SK-N-SH (cell line): ENCODE measurements at regions not wholly inside any gene's neighbourhood (a gene's known extent, or its start where the extent isn't known, plus 50 kb on each side); places are given as distances from the start of the nearest gene placed in this dataset.

ENCODE experiments used
- CTCF ChIA-PET: fragments of 300-600, 350-600 bp; formaldehyde crosslinking; extraction: SDS; loops from one replicate; lab custom pipeline; 2021; lab: Yijun Ruan, JAX
- POLR2A ChIA-PET: fragments of 350-600 bp; sonication (Branson Sonifier 250); formaldehyde crosslinking; extraction: SDS; loops from one replicate; lab custom pipeline; 2020; ENCODE audit warnings: antibody characterized with exemption, inconsistent platforms; lab: Yijun Ruan, JAX
- DNase-seq: peaks from one replicate; pipeline ENCODE4 v3.0.0; 2012
- H2AFZ ChIP-seq: fragments of 200-600 bp; sonication (generic); 2 replicates; pipeline ENCODE4 v1.8.1; 2016; ENCODE audit warnings: antibody characterized with exemption, mild to moderate bottlenecking, low read depth
- H3F3A ChIP-seq: fragments of 200-600 bp; sonication (generic); replicated peaks from 2 replicates; pipeline ENCODE3; 2016; ENCODE audit warnings: antibody characterized with exemption, mild to moderate bottlenecking; ENCODE audit not compliant: insufficient read depth
- H3K27ac ChIP-seq, 2 experiments: fragments of 200-500 bp in 1 of 2; fragments of 200-600 bp in 1 of 2; sonication (Bioruptor generic) in 1 of 2; sonication (generic), shearing (Covaris generic) in 1 of 2; 2 replicates each; pipeline versions ENCODE4 v1.5.1 to v1.6.1; 2014 to 2016; ENCODE audit warnings: low read depth in 2 of 2, inconsistent platforms in 1 of 2, low read length in 1 of 2, mild to moderate bottlenecking in 1 of 2, mixed read lengths in 1 of 2
- H3K27me3 ChIP-seq: fragments of 200-600 bp; sonication (generic), shearing (Covaris generic); 2 replicates; pipeline ENCODE4 v1.6.1; 2016; ENCODE audit warnings: mixed run types; ENCODE audit not compliant: insufficient read depth
- H3K36me3 ChIP-seq, 2 experiments: fragments of 200-500 bp in 1 of 2; fragments of 200-600 bp in 1 of 2; sonication (Bioruptor generic) in 1 of 2; sonication (generic) in 1 of 2; replicated peaks in 1 of 2; 2 replicates each; pipeline versions ENCODE3 to v1.5.1; 2014 to 2016; ENCODE audit warnings: low read length in 1 of 2, mild to moderate bottlenecking in 1 of 2; ENCODE audit not compliant: insufficient read depth in 2 of 2, control insufficient read depth in 1 of 2
- H3K4me1 ChIP-seq, 2 experiments: fragments of 200-500 bp in 1 of 2; fragments of 200-600 bp in 1 of 2; sonication (Bioruptor generic) in 1 of 2; sonication (generic), shearing (Covaris generic) in 1 of 2; 2 replicates each; pipeline versions ENCODE4 v1.5.1 to v1.6.1; 2014 to 2016; ENCODE audit warnings: low read depth in 1 of 2, low read length in 1 of 2, mixed run types in 1 of 2; ENCODE audit not compliant: insufficient read depth in 2 of 2, control insufficient read depth in 1 of 2
- H3K4me2 ChIP-seq: fragments of 200-600 bp; sonication (generic), shearing (Covaris generic); 2 replicates; pipeline ENCODE4 v1.6.1; 2017; ENCODE audit warnings: mixed run types
- H3K4me3 ChIP-seq, 2 experiments: fragments of 200-500 bp in 1 of 2; fragments of 200-600 bp in 1 of 2; sonication (Bioruptor generic) in 1 of 2; sonication (generic), shearing (Covaris generic) in 1 of 2; 2 replicates each; pipeline versions ENCODE4 v1.5.1 to v1.8.1; 2014 to 2016; ENCODE audit warnings: low read depth in 2 of 2, inconsistent platforms in 1 of 2, low read length in 1 of 2, mild to moderate bottlenecking in 1 of 2, mixed read lengths in 1 of 2, moderate library complexity in 1 of 2
- H3K79me2 ChIP-seq: fragments of 200-600 bp; sonication (generic); 2 replicates; pipeline ENCODE4 v1.8.1; 2017; ENCODE audit warnings: mild to moderate bottlenecking; ENCODE audit not compliant: insufficient read depth
- H3K9ac ChIP-seq: fragments of 200-600 bp; sonication (generic); 2 replicates; pipeline ENCODE4 v1.6.1; 2017; ENCODE audit warnings: mixed run types
- H3K9me2 ChIP-seq: fragments of 200-600 bp; sonication (generic); 2 replicates; pipeline ENCODE4 v1.6.1; 2017; ENCODE audit warnings: mixed run types
- H3K9me3 ChIP-seq: fragments of 200-600 bp; sonication (generic); 2 replicates; pipeline ENCODE4 v1.6.1; 2017; ENCODE audit warnings: mixed run types, mild to moderate bottlenecking, moderate library complexity
- H4K20me1 ChIP-seq: fragments of 200-600 bp; sonication (generic); 2 replicates; pipeline ENCODE4 v1.6.1; 2017; ENCODE audit warnings: mild to moderate bottlenecking, mixed run types; ENCODE audit not compliant: insufficient read depth
- ELF1 ChIP-seq: IDR thresholded peaks from 2 replicates; pipeline ENCODE4 v1.4.0; 2012
- FOXM1 ChIP-seq: IDR thresholded peaks from 2 replicates; pipeline ENCODE4 v1.4.0; 2012; ENCODE audit warnings: low read depth, mild to moderate bottlenecking
- GABPA ChIP-seq: IDR thresholded peaks from 2 replicates; pipeline ENCODE4 v1.4.0; 2012; ENCODE audit warnings: low read depth, mild to moderate bottlenecking
- JUND ChIP-seq: IDR thresholded peaks from 2 replicates; pipeline ENCODE4 v1.4.0; 2012
- MEF2A ChIP-seq: IDR thresholded peaks from 2 replicates; pipeline ENCODE4 v1.4.0; 2012; ENCODE audit warnings: low read depth, borderline replicate concordance
- NFIC ChIP-seq: IDR thresholded peaks from 2 replicates; pipeline ENCODE4 v1.4.0; 2012; ENCODE audit warnings: borderline replicate concordance
- RAD21 ChIP-seq: IDR thresholded peaks from 2 replicates; pipeline ENCODE4 v1.6.1; 2012; ENCODE audit warnings: mild to moderate bottlenecking, low read length
- RCOR1 ChIP-seq: fragments of 150-350 bp; IDR thresholded peaks from 2 replicates; pipeline ENCODE4 v1.6.1; 2017; ENCODE audit warnings: antibody characterized with exemption, low read length
- RFX5 ChIP-seq: IDR thresholded peaks from 2 replicates; pipeline ENCODE4 v1.6.1; 2012; ENCODE audit warnings: mild to moderate bottlenecking, improper control_type of control experiment, low read length
- TCF12 ChIP-seq: IDR thresholded peaks from 2 replicates; pipeline ENCODE4 v1.4.0; 2012
- USF2 ChIP-seq: fragments of 150-350 bp; IDR thresholded peaks from 2 replicates; pipeline ENCODE4 v1.6.1; 2017; ENCODE audit warnings: antibody characterized with exemption, low read length, low read depth, borderline replicate concordance
- YY1 ChIP-seq: IDR thresholded peaks from 2 replicates; pipeline ENCODE4 v1.4.0; 2012; ENCODE audit warnings: low read depth, mild to moderate bottlenecking
- WGBS: methylation state at CpG from one replicate; pipeline ENCODE4 v1.1.6; 2017; ENCODE audit warnings: low lambda C conversion rate; 5-methylcytosine and 5-hydroxymethylcytosine counted together
- TF ChIP-seq, protein P1 (sequence below): IDR thresholded peaks from 2 replicates; pipeline ENCODE4 v1.4.0; 2012; ENCODE audit warnings: low read depth
- TF ChIP-seq, protein P2 (sequence below): IDR thresholded peaks from 2 replicates; pipeline ENCODE4 v1.6.1; 2012; ENCODE audit warnings: mild to moderate bottlenecking, low read depth, low read length, moderate library complexity
- TF ChIP-seq, protein P3 (sequence below): fragments of 150-350 bp; IDR thresholded peaks from 2 replicates; pipeline ENCODE4 v1.6.1; 2016; ENCODE audit warnings: mild to moderate bottlenecking, low read depth, low read length
- TF ChIP-seq, protein P4 (sequence below): fragments of 200-600 bp; sonication (generic); IDR thresholded peaks from 2 replicates; pipeline ENCODE4 v1.6.1; 2017; ENCODE audit warnings: antibody characterized with exemption, mild to moderate bottlenecking, moderate library complexity
- TF ChIP-seq, protein P5 (sequence below): IDR thresholded peaks from 2 replicates; pipeline ENCODE4; 2012

- H3K27ac ChIP-seq, result peak overlapping the region in 1 of 2 experiments; percentile 47; a peak in 2 of 4 replicates
- DNase-seq, result no peak
- no peaks in the 10 kb centered on the region for H3K36me3 ChIP-seq
- no peaks in the 10 kb centered on the region for H3K9me2 ChIP-seq
- H2AFZ ChIP-seq, result 0 out of 2 replicates have a peak overlapping the region, but pooled peaks have one; percentile 56
- no peaks in the 10 kb centered on the region for H3K9me3 ChIP-seq
- H4K20me1 ChIP-seq, result no peaks in the 10 kb centered on the region
- 13% methylated on average over 2 of the region's 2 CpGs for WGBS
- TF ChIP-seq, protein P1, sequence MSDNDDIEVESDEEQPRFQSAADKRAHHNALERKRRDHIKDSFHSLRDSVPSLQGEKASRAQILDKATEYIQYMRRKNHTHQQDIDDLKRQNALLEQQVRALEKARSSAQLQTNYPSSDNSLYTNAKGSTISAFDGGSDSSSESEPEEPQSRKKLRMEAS, result no peak
- TF ChIP-seq RCOR1 (no peak), FOXM1 (no peak), RAD21 (no peak), YY1 (no peak), GABPA (no peak), RFX5 (no peak), USF2 (no peak), ELF1 (no peak), TCF12 (no peak), MEF2A (no peak), NFIC (no peak), JUND (no peak)
- TF ChIP-seq, protein P2, sequence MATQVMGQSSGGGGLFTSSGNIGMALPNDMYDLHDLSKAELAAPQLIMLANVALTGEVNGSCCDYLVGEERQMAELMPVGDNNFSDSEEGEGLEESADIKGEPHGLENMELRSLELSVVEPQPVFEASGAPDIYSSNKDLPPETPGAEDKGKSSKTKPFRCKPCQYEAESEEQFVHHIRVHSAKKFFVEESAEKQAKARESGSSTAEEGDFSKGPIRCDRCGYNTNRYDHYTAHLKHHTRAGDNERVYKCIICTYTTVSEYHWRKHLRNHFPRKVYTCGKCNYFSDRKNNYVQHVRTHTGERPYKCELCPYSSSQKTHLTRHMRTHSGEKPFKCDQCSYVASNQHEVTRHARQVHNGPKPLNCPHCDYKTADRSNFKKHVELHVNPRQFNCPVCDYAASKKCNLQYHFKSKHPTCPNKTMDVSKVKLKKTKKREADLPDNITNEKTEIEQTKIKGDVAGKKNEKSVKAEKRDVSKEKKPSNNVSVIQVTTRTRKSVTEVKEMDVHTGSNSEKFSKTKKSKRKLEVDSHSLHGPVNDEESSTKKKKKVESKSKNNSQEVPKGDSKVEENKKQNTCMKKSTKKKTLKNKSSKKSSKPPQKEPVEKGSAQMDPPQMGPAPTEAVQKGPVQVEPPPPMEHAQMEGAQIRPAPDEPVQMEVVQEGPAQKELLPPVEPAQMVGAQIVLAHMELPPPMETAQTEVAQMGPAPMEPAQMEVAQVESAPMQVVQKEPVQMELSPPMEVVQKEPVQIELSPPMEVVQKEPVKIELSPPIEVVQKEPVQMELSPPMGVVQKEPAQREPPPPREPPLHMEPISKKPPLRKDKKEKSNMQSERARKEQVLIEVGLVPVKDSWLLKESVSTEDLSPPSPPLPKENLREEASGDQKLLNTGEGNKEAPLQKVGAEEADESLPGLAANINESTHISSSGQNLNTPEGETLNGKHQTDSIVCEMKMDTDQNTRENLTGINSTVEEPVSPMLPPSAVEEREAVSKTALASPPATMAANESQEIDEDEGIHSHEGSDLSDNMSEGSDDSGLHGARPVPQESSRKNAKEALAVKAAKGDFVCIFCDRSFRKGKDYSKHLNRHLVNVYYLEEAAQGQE, result no peak
- TF ChIP-seq, protein P3, sequence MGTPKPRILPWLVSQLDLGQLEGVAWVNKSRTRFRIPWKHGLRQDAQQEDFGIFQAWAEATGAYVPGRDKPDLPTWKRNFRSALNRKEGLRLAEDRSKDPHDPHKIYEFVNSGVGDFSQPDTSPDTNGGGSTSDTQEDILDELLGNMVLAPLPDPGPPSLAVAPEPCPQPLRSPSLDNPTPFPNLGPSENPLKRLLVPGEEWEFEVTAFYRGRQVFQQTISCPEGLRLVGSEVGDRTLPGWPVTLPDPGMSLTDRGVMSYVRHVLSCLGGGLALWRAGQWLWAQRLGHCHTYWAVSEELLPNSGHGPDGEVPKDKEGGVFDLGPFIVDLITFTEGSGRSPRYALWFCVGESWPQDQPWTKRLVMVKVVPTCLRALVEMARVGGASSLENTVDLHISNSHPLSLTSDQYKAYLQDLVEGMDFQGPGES, result no peak
- TF ChIP-seq, protein P4, sequence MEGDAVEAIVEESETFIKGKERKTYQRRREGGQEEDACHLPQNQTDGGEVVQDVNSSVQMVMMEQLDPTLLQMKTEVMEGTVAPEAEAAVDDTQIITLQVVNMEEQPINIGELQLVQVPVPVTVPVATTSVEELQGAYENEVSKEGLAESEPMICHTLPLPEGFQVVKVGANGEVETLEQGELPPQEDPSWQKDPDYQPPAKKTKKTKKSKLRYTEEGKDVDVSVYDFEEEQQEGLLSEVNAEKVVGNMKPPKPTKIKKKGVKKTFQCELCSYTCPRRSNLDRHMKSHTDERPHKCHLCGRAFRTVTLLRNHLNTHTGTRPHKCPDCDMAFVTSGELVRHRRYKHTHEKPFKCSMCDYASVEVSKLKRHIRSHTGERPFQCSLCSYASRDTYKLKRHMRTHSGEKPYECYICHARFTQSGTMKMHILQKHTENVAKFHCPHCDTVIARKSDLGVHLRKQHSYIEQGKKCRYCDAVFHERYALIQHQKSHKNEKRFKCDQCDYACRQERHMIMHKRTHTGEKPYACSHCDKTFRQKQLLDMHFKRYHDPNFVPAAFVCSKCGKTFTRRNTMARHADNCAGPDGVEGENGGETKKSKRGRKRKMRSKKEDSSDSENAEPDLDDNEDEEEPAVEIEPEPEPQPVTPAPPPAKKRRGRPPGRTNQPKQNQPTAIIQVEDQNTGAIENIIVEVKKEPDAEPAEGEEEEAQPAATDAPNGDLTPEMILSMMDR, result no peak
- TF ChIP-seq, protein P5, sequence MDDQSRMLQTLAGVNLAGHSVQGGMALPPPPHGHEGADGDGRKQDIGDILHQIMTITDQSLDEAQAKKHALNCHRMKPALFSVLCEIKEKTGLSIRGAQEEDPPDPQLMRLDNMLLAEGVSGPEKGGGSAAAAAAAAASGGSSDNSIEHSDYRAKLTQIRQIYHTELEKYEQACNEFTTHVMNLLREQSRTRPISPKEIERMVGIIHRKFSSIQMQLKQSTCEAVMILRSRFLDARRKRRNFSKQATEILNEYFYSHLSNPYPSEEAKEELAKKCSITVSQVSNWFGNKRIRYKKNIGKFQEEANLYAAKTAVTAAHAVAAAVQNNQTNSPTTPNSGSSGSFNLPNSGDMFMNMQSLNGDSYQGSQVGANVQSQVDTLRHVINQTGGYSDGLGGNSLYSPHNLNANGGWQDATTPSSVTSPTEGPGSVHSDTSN, result no peak
- TF ChIP-seq, all 33 proteins: peak for 0
- no peaks in the 10 kb centered on the region for H3K79me2 ChIP-seq
- no peak overlapping the region for H3K4me2 ChIP-seq
- POLR2A ChIA-PET, result no interaction called here
- peaks cover 22% of the 10 kb centered on the region for H3F3A ChIP-seq
- CTCF ChIA-PET, result no interaction called here
- H3K4me1 ChIP-seq, result peaks cover 0 to 18% of the 10 kb centered on the region in 2 experiments; a peak in 1 of 4 replicates
- H3K27me3 ChIP-seq, result no peaks in the 10 kb centered on the region
- H3K9ac ChIP-seq, result no peak overlapping the region
- H3K4me3 ChIP-seq, result no peak overlapping the region
Measured at GRCh38 chr14:38409071-38409705, 153.3 kb upstream of the CLEC14A start.
